Epithelial cell of esophagus (primary cell): ENCODE measurements at regions not wholly inside any gene's neighbourhood (a gene's known extent, or its start where the extent isn't known, plus 50 kb on each side); places are given as distances from the start of the nearest gene placed in this dataset.

Source experiments
- DNase-seq: peaks from one replicate; pipeline ENCODE4 v3.0.0; 2010; ENCODE audit warnings: low read depth
- H3K4me3 ChIP-seq: 2 replicates; pipeline ENCODE4 v1.5.1; 2011; ENCODE audit warnings: mild to moderate bottlenecking, low read length, control low read depth
- TF ChIP-seq, protein P1 (sequence below): IDR thresholded peaks from 2 replicates; pipeline ENCODE4 v1.5.1; 2011; ENCODE audit warnings: low read depth, mild to moderate bottlenecking, low read length, control low read depth, inconsistent platforms; ENCODE audit not compliant: insufficient read depth; ENCODE audit errors: missing control alignments

DNA sequence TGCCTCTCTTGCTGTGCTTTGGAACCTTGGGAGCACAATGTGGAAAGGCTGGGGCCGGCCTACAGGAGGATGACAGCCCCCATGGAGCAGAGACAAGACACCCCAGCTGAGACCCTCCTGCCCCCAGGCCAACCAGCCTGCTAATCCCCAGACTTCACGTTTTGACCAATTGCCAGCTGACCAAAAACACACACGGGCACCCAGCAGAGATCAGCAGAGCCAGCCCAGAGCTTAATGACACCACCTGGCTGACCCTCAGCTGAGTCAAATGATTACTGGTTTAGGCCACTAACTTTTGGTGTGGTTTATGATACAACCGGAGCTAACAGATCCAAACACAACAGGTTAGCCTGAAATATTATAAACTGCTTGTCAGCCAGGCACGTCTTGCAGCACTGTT lies 111.2 kb upstream of the KIF5B start:
- no peak for DNase-seq
- no peak overlapping the region for H3K4me3 ChIP-seq
- TF ChIP-seq, protein P1, sequence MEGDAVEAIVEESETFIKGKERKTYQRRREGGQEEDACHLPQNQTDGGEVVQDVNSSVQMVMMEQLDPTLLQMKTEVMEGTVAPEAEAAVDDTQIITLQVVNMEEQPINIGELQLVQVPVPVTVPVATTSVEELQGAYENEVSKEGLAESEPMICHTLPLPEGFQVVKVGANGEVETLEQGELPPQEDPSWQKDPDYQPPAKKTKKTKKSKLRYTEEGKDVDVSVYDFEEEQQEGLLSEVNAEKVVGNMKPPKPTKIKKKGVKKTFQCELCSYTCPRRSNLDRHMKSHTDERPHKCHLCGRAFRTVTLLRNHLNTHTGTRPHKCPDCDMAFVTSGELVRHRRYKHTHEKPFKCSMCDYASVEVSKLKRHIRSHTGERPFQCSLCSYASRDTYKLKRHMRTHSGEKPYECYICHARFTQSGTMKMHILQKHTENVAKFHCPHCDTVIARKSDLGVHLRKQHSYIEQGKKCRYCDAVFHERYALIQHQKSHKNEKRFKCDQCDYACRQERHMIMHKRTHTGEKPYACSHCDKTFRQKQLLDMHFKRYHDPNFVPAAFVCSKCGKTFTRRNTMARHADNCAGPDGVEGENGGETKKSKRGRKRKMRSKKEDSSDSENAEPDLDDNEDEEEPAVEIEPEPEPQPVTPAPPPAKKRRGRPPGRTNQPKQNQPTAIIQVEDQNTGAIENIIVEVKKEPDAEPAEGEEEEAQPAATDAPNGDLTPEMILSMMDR, result no peak

DNA sequence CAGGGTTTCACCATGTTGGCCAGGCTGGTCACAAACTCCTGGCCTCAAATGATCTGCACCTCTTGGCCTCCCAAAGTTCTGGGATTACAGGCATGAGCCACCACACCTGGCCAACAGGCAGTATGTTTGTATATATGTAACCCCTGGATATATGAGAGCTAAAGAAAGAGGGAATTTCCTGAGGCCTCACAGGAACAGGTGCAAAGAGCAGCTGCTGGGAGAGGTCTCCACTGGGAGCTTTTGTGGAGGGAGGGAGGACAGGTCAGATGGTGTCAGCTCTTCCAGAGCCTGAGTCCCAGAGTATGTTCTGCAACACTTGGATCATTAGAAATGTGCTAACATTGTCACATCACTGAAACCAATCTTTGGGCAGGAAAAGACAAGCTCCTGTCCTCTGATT lies 110.1 kb upstream of the KIF5B start:
- TF ChIP-seq, protein P1, result no peak
- H3K4me3 ChIP-seq, result no peak overlapping the region
- peak; percentile 55 for DNase-seq

DNA sequence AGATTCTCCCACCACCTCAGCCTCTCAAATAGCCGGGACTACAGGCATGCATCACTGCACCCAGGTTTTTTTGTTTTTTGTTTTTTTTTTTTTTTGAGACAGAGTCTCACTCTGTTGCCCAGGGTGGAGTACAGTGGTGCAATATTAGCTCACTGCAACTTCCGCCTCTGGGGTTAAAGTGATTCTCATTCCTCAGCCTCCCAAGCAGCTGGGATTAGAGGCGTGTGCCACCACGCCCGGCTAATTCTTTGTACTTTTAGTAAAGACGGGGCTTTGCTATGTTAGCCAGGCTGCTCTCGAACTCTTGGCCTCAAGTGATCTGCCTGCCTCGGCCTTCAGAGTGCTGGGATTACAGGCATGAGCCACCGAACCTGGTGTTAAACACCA lies 107.5 kb upstream of the KIF5B start:
- TF ChIP-seq, protein P1, result no peak
- H3K4me3 ChIP-seq, result no peak overlapping the region
- peak; percentile 29 for DNase-seq

DNA sequence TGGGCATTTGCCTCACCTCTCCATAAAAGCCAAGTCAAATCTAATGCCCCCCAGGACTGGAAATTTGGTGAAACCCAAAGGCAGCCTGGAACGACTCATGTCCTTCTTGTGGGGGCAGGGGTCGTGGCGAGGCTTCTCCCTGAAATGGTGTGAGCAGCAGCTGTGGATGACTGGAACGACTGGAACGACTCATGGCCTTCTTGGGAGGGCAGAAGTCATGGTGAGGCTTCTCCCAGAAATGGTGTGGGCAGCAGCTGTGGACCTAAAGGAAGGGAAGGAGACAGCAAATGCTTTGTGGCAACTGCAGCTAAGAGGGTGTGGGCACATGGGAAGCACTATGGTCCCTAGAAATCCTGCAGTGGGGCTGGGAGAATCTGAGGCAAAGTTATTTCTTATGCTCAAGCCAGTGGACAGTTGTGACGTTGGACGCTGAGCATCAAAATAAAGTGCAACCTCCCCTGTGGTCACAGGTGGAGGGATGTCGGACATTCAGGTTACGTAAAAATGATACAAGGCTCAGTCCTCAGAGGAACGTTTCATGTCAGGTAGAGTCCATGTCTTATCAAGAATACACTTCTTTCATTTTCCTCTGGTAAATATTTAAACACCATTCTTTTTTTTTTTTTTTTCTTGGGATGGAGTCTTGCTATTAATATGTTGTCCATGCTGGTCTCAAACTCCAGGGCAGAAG lies 107.0 kb upstream of the KIF5B start:
- no peak overlapping the region for H3K4me3 ChIP-seq
- TF ChIP-seq, protein P1, result no peak
- DNase-seq, result no peak

DNA sequence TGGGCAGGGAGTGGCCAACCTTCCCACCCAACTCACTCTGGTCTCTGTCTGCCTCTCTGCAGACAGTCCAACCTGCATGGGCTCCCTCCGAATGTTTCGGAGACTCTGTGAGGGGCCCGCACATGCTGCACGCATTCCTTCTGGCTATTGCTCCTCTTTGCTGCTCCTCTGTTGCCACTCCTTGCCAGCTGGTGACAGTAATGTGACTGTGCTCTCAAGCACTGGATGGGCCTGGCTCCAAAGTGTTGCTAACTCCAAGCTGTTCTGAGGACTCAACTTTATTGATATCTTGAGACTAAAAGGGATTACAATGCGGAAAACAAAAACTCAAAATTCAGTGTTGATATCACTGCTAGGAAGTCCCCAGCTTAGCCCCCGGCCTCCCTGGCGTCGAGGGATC lies 105.4 kb upstream of the KIF5B start:
- TF ChIP-seq, protein P1, result no peak
- H3K4me3 ChIP-seq, result no peak overlapping the region

DNA sequence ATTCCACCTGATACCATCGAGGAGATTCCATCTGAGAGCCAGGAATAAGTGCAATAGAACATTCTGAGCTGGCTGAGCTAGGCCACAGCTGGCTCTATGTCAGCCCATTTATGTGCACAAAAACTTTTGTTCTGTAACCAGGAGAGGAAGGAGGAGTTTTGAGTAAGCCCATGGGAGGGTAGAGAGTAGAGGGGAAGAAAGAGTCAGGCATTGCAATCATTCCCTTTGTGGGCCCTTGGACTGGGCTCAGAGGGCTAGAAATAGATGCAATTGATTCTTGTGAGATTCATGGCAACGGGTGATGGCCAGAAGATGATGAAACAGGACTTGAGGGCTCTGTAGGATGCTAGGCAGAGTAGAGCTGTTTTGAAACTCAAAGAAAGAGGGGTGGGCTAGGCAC lies 104.6 kb upstream of the KIF5B start:
- TF ChIP-seq, protein P1, result no peak
- H3K4me3 ChIP-seq, result no peak overlapping the region
- DNase-seq, result no peak

More for the DNA sequence above, 105.4 kb upstream of the KIF5B start:
- DNase-seq, result no peak

DNA sequence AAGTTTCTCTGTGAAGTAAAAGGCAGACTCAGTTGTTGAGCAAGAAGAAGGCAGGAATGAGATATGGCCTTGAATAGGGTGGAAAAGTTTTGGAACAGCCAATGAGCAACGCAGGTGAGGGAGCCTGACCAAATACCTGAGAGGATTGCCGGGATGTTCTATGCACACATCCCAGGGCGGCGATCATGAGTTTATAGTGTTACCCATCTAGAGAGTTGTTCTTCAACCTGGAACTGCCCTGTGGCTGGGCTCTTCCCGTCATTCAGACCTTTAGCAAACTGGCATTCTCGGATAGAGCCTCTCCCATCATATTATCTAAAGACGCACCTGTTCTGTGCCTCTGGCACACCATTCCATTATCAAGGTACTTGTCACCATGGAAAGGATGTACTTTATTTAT lies 103.0 kb upstream of the KIF5B start:
- TF ChIP-seq, protein P1, result no peak
- no peak overlapping the region for H3K4me3 ChIP-seq
- DNase-seq, result no peak
